GM06990 (cell line): ENCODE measurements at regions not wholly inside any gene's neighbourhood (a gene's known extent, or its start where the extent isn't known, plus 50 kb on each side); places are given as distances from the start of the nearest gene placed in this dataset.

Experiments
- DNase-seq: peaks from one replicate; pipeline ENCODE4 v3.0.0-alpha.2; 2011; ENCODE audit not compliant: insufficient read length; ENCODE audit errors: extremely low read depth
- H3K27me3 ChIP-seq: replicated peaks from 2 replicates; pipeline ENCODE4 v1.6.0; 2011; ENCODE audit warnings: low read length; ENCODE audit not compliant: control insufficient read depth, insufficient read depth
- H3K36me3 ChIP-seq: 2 replicates; pipeline ENCODE4 v1.5.1; 2011; ENCODE audit warnings: low read length; ENCODE audit not compliant: control insufficient read depth, insufficient read depth
- H3K4me3 ChIP-seq: replicated peaks from 2 replicates; pipeline ENCODE4 v1.5.1; 2011; ENCODE audit warnings: low read depth, mild to moderate bottlenecking, control low read depth, low read length
- CTCF ChIP-seq: IDR thresholded peaks from 2 replicates; pipeline ENCODE4 v1.5.1; 2011; ENCODE audit warnings: low read length, control low read depth, mild to moderate bottlenecking, inconsistent platforms; ENCODE audit not compliant: insufficient read depth, poor library complexity, severe bottlenecking

- no peaks in the 10 kb centered on the region for H3K36me3 ChIP-seq
- no peak for TF ChIP-seq CTCF
- H3K27me3 ChIP-seq, result no peaks in the 10 kb centered on the region
- no peak overlapping the region for H3K4me3 ChIP-seq
- no peak for DNase-seq
Measured at GRCh38 chr10:2929480-2930258, 137.7 kb upstream of the PFKP start.

GRCh38 chr10:2927958-2928840 is 139.1 kb upstream of the PFKP start:
- no peak for DNase-seq
- peak; percentile 81 for TF ChIP-seq CTCF
- Histone ChIP-seq H3K36me3 (no peaks in the 10 kb centered on the region), H3K4me3 (no peak overlapping the region), H3K27me3 (no peaks in the 10 kb centered on the region)

GRCh38 chr10:2926918-2927660 is 140.3 kb upstream of the PFKP start:
- no peak for TF ChIP-seq CTCF
- no peak overlapping the region for H3K4me3 ChIP-seq
- no peaks in the 10 kb centered on the region for H3K27me3 ChIP-seq
- no peaks in the 10 kb centered on the region for H3K36me3 ChIP-seq
- no peak for DNase-seq

- H3K4me3 ChIP-seq, result no peak overlapping the region
- no peak for DNase-seq
- no peak for TF ChIP-seq CTCF
- no peaks in the 10 kb centered on the region for H3K36me3 ChIP-seq
- no peaks in the 10 kb centered on the region for H3K27me3 ChIP-seq
Measured at GRCh38 chr10:2925631-2926030, 141.7 kb upstream of the PFKP start.

GRCh38 chr10:2924431-2924830 is 142.9 kb upstream of the PFKP start:
- DNase-seq, result no peak
- no peak for TF ChIP-seq CTCF
- no peaks in the 10 kb centered on the region for H3K36me3 ChIP-seq
- no peaks in the 10 kb centered on the region for H3K27me3 ChIP-seq
- no peak overlapping the region for H3K4me3 ChIP-seq
